ENCODE measurements at regions not wholly inside any gene's neighbourhood (a gene's known extent, or its start where the extent isn't known, plus 50 kb on each side); places are given as distances from the start of the nearest gene placed in this dataset.
"Not testable (repeated sequence)": the region's sequence is repeated elsewhere in the genome, so short reads cannot be mapped to it uniquely, and the experiment has no call there.

- H3F3A ChIP-seq (ENCODE audit: low read length, unreplicated experiment), result no peaks in the 10 kb centered on the region
- no peaks in the 10 kb centered on the region for H3K9me2 ChIP-seq (replicated peaks; ENCODE audit: low read length)
- no peak overlapping the region for H2AFZ ChIP-seq (ENCODE audit: low read length)
- no peaks in the 10 kb centered on the region for H3K9me3 ChIP-seq (ENCODE audit: low read length)
- CTCF ChIA-PET, result no interaction called here
- no peaks in the 10 kb centered on the region for H3K4me1 ChIP-seq (ENCODE audit: insufficient read depth, low read length)
- ATAC-seq (no peak), DNase-seq (no peak)
- no peaks in the 10 kb centered on the region for H4K20me1 ChIP-seq (ENCODE audit: low read length)
- H3K36me3 ChIP-seq (ENCODE audit: low read depth, low read length), result no peaks in the 10 kb centered on the region
- H3K27ac ChIP-seq (ENCODE audit: low read length), result no peak overlapping the region
- H3K4me3 ChIP-seq (ENCODE audit: low read length), result no peak overlapping the region
- no peak overlapping the region for H3K9ac ChIP-seq (ENCODE audit: low read length)
- no peaks in the 10 kb centered on the region for H3K79me2 ChIP-seq (ENCODE audit: low read length)
- BruUV-seq (replicated peaks), result no TSS peak
- intact Hi-C loops (cut with micrococcal nuclease), result no loop called here
- H3K27me3 ChIP-seq (ENCODE audit: low read length), result peaks cover 58% of the 10 kb centered on the region
- no peak overlapping the region for H3K4me2 ChIP-seq (ENCODE audit: low read length)
- TF ChIP-seq EZH2phosphoT487 (IDR thresholded peaks at IDR 0.05; ENCODE audit: borderline replicate concordance, low read length) (no peak), CTCF (conservative IDR thresholded peaks at IDR 0.05; ENCODE audit: low read depth, low read length) (no peak), EZH2 (IDR thresholded peaks at IDR 0.05; ENCODE audit: low read length, unreplicated experiment) (no peak)
- POLR2A ChIA-PET (ENCODE audit: unreplicated experiment), result no interaction called here
These were observed 94.4 kb downstream of the SCN11A start for GRCh38 chr3:38957296-38957695.

GRCh38 chr3:38952721-38953120 is 99.0 kb downstream of the SCN11A start:
- Histone ChIP-seq H3K4me2 (ENCODE audit: low read length) (no peak overlapping the region), H4K20me1 (ENCODE audit: low read length) (no peaks in the 10 kb centered on the region), H3K36me3 (ENCODE audit: low read depth, low read length) (no peaks in the 10 kb centered on the region), H3K4me1 (ENCODE audit: insufficient read depth, low read length) (no peaks in the 10 kb centered on the region), H2AFZ (ENCODE audit: low read length) (no peak overlapping the region), H3K9ac (ENCODE audit: low read length) (no peak overlapping the region), H3F3A (ENCODE audit: low read length, unreplicated experiment) (no peaks in the 10 kb centered on the region), H3K27ac (ENCODE audit: low read length) (no peak overlapping the region), H3K27me3 (ENCODE audit: low read length) (peaks cover 55% of the 10 kb centered on the region), H3K79me2 (ENCODE audit: low read length) (no peaks in the 10 kb centered on the region), H3K9me2 (replicated peaks; ENCODE audit: low read length) (no peaks in the 10 kb centered on the region), H3K9me3 (ENCODE audit: low read length) (no peaks in the 10 kb centered on the region), H3K4me3 (ENCODE audit: low read length) (no peak overlapping the region)
- DNase-seq, result no peak
- ChIA-PET POLR2A (ENCODE audit: unreplicated experiment) (no interaction called here), CTCF (no interaction called here)
- no peak for ATAC-seq
- BruUV-seq (replicated peaks), result no TSS peak
- no peak for TF ChIP-seq EZH2phosphoT487 (IDR thresholded peaks at IDR 0.05; ENCODE audit: borderline replicate concordance, low read length)
- TF ChIP-seq EZH2 (IDR thresholded peaks at IDR 0.05; ENCODE audit: low read length, unreplicated experiment), result no peak
- no peak for TF ChIP-seq CTCF (conservative IDR thresholded peaks at IDR 0.05; ENCODE audit: low read depth, low read length)
- intact Hi-C loops (cut with micrococcal nuclease), result no loop called here

GRCh38 chr3:38951167-38951566 is 100.6 kb downstream of the SCN11A start:
- DNase-seq; CTCF ChIA-PET; BruUV-seq (replicated peaks); H4K20me1 ChIP-seq (ENCODE audit: low read length); H3K27ac ChIP-seq (ENCODE audit: low read length); intact Hi-C loops (cut with micrococcal nuclease); H3K9ac ChIP-seq (ENCODE audit: low read length); H2AFZ ChIP-seq (ENCODE audit: low read length); ATAC-seq; H3K79me2 ChIP-seq (ENCODE audit: low read length); H3F3A ChIP-seq (ENCODE audit: low read length, unreplicated experiment); H3K9me2 ChIP-seq (replicated peaks; ENCODE audit: low read length); H3K4me3 ChIP-seq (ENCODE audit: low read length); POLR2A ChIA-PET (ENCODE audit: unreplicated experiment); H3K4me2 ChIP-seq (ENCODE audit: low read length); H3K4me1 ChIP-seq (ENCODE audit: insufficient read depth, low read length); H3K9me3 ChIP-seq (ENCODE audit: low read length); H3K36me3 ChIP-seq (ENCODE audit: low read depth, low read length): not testable (repeated sequence)
- H3K27me3 ChIP-seq (ENCODE audit: low read length), result peaks cover 60% of the 10 kb centered on the region

All from PC-3 (cell line).